Sigmoid colon (tissue), 4 donors: ENCODE measurements at regions not wholly inside any gene's neighbourhood (a gene's known extent, or its start where the extent isn't known, plus 50 kb on each side); places are given as distances from the start of the nearest gene placed in this dataset.

Source experiments
- POLR2AphosphoS5 ChIP-seq, 4 donors: sonication (generic); formaldehyde crosslinking; IDR thresholded peaks; one replicate each; pipeline ENCODE4 v1.6.1; 2017; ENCODE audit warnings: antibody characterized with exemption in 4 of 4
- TF ChIP-seq, protein P1 (sequence below), 4 experiments: fragments of 450-650 bp in 3 of 4; fragments of 200-600 bp in 1 of 4; IDR thresholded peaks; one replicate each; pipeline ENCODE4 v1.5.1; 2016 to 2019; ENCODE audit warnings: antibody characterized with exemption in 4 of 4, mild to moderate bottlenecking in 3 of 4, moderate library complexity in 2 of 4

DNA sequence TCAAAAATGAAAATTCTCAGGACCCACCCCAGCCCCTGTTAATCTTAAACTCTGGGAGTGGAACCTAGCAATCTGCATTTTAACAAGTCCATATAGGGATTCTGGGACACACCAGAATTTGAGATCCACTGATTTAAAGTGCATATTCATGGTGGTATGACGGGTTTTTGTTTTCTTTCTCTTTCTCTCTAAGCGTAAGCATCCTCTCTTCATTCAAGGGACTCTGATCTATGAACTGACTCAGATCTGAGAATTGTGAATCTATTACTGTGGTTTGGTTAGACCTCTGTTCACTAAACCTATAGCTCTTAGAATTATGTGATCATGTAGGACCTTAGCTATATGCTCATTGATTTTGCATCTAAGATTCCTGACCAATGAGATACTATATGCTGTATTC lies 565.2 kb downstream of the CCDC171 start:
- TF ChIP-seq POLR2AphosphoS5 (IDR thresholded peaks at IDR 0.05) = no peak
- TF ChIP-seq, protein P1, sequence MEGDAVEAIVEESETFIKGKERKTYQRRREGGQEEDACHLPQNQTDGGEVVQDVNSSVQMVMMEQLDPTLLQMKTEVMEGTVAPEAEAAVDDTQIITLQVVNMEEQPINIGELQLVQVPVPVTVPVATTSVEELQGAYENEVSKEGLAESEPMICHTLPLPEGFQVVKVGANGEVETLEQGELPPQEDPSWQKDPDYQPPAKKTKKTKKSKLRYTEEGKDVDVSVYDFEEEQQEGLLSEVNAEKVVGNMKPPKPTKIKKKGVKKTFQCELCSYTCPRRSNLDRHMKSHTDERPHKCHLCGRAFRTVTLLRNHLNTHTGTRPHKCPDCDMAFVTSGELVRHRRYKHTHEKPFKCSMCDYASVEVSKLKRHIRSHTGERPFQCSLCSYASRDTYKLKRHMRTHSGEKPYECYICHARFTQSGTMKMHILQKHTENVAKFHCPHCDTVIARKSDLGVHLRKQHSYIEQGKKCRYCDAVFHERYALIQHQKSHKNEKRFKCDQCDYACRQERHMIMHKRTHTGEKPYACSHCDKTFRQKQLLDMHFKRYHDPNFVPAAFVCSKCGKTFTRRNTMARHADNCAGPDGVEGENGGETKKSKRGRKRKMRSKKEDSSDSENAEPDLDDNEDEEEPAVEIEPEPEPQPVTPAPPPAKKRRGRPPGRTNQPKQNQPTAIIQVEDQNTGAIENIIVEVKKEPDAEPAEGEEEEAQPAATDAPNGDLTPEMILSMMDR (IDR thresholded peaks at IDR 0.05) = no peak
